Adrenal gland (tissue), 5 donors: ENCODE measurements at regions not wholly inside any gene's neighbourhood (a gene's known extent, or its start where the extent isn't known, plus 50 kb on each side); places are given as distances from the start of the nearest gene placed in this dataset.

Experiments
- POLR2A ChIP-seq, 2 donors: fragments of 450-650 bp; IDR thresholded peaks; one replicate each; pipeline ENCODE4 v1.6.1; 2017; ENCODE audit warnings: antibody characterized with exemption in 2 of 2, mild to moderate bottlenecking in 2 of 2, moderate library complexity in 1 of 2
- TF ChIP-seq, protein P1 (sequence below), 6 experiments: fragments of 450-650 bp in 4 of 6; fragments of 200-600 bp in 2 of 6; sonication (generic) in 1 of 6; IDR thresholded peaks; 1 replicate in 5 of 6; 2 replicates in 1 of 6; pipeline versions ENCODE4 v1.5.1 to v1.8.0; 2016 to 2021; ENCODE audit warnings: antibody characterized with exemption in 6 of 6, mild to moderate bottlenecking in 2 of 6, moderate library complexity in 1 of 6
- donor health status: DM: no; HTN: no; CAD: no.

DNA sequence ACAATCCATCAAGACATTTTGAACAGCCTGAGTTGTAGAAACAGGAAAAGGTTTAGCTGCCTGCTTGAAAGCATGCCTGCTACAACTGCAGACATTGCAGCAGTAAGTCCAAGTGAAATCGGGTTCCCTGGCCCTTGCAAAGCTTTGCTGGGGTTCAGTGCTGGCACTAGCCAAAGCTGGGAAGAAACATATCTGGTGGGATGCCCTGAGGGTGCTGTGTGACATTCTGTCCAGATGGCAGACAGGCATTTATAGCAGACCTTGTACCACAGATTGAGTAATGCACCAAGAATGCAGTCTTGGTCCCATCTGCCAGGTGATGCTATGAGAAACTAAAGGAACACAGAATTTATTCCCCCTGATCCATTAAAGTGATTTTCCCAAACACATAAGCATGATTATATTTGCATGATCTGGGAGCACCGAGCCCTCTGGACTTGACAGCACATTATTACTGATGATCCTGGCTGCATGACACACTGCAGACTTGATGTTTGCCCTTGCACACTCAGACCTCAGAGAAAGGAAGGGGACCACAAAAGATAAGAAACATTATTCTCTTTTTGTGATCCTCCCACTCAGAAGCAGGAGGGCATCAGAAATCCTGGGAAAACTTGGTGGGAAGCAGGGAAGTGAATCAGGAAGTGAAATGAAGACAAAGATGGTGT, 223.7 kb upstream of the FAM78B start:
- TF ChIP-seq, protein P1, sequence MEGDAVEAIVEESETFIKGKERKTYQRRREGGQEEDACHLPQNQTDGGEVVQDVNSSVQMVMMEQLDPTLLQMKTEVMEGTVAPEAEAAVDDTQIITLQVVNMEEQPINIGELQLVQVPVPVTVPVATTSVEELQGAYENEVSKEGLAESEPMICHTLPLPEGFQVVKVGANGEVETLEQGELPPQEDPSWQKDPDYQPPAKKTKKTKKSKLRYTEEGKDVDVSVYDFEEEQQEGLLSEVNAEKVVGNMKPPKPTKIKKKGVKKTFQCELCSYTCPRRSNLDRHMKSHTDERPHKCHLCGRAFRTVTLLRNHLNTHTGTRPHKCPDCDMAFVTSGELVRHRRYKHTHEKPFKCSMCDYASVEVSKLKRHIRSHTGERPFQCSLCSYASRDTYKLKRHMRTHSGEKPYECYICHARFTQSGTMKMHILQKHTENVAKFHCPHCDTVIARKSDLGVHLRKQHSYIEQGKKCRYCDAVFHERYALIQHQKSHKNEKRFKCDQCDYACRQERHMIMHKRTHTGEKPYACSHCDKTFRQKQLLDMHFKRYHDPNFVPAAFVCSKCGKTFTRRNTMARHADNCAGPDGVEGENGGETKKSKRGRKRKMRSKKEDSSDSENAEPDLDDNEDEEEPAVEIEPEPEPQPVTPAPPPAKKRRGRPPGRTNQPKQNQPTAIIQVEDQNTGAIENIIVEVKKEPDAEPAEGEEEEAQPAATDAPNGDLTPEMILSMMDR (IDR thresholded peaks at IDR 0.05): no peak
- TF ChIP-seq POLR2A (IDR thresholded peaks at IDR 0.05): no peak
